G401 (cell line): ENCODE measurements at regions not wholly inside any gene's neighbourhood (a gene's known extent, or its start where the extent isn't known, plus 50 kb on each side); places are given as distances from the start of the nearest gene placed in this dataset.
"Not testable (repeated sequence)": the region's sequence is repeated elsewhere in the genome, so short reads cannot be mapped to it uniquely, and the experiment has no call there.

Experiments
- DNase-seq: peaks from one replicate; pipeline ENCODE4 v3.0.0-alpha.2; 2015; ENCODE audit warnings: low spot score
- in situ Hi-C: cut with HindIII; loops from 2 replicates; pipeline ENCODE4 v1.10.0; 2016; ENCODE audit warnings: low sequenced_read_pairs, mixed read lengths

GRCh38 chr1:79204779-79205479, 198.4 kb upstream of the ADGRL4 start:
- DNase-seq = no peak
- in situ Hi-C loops = no loop called here

- in situ Hi-C loops = no loop called here
- DNase-seq = no peak
These were observed 192.3 kb upstream of the ADGRL4 start for GRCh38 chr1:79198832-79199231.

GRCh38 chr1:79197421-79197820, 190.9 kb upstream of the ADGRL4 start:
- in situ Hi-C loops = no loop called here
- no peak for DNase-seq

- DNase-seq = no peak
- in situ Hi-C loops = no loop called here
These were observed 189.7 kb upstream of the ADGRL4 start for GRCh38 chr1:79196211-79196610.

GRCh38 chr1:79193211-79194079, 186.9 kb upstream of the ADGRL4 start:
- in situ Hi-C loops = no loop called here
- DNase-seq = no peak

- no peak for DNase-seq
- in situ Hi-C loops = no loop called here
These were observed 183.5 kb upstream of the ADGRL4 start for GRCh38 chr1:79190074-79190473.

- in situ Hi-C loops = no loop called here
- DNase-seq = no peak
These were observed 181.8 kb upstream of the ADGRL4 start for GRCh38 chr1:79188337-79188736.

- no peak for DNase-seq
- in situ Hi-C loops = no loop called here
These were observed 179.7 kb upstream of the ADGRL4 start for GRCh38 chr1:79186260-79186659.

- no peak for DNase-seq
- in situ Hi-C loops = no loop called here
These were observed 171.3 kb upstream of the ADGRL4 start for GRCh38 chr1:79177844-79178243.

- DNase-seq = no peak
- in situ Hi-C loops = no loop called here
These were observed 154.5 kb upstream of the ADGRL4 start for GRCh38 chr1:79161077-79161476.

- in situ Hi-C loops = no loop called here
- no peak for DNase-seq
These were observed 149.5 kb upstream of the ADGRL4 start for GRCh38 chr1:79155991-79156390.

- no peak for DNase-seq
- in situ Hi-C loops = no loop called here
These were observed 144.7 kb upstream of the ADGRL4 start for GRCh38 chr1:79151006-79151796.

- DNase-seq = no peak
- in situ Hi-C loops = no loop called here
These were observed 144.0 kb upstream of the ADGRL4 start for GRCh38 chr1:79150576-79150975.

GRCh38 chr1:79138227-79138626, 131.7 kb upstream of the ADGRL4 start:
- in situ Hi-C loops = not testable (repeated sequence)

GRCh38 chr1:79133774-79134364, 127.3 kb upstream of the ADGRL4 start:
- no peak for DNase-seq
- in situ Hi-C loops = no loop called here

More at GRCh38 chr1:79138227-79138626, 131.7 kb upstream of the ADGRL4 start:
- DNase-seq = not testable (repeated sequence)

GRCh38 chr1:79131626-79132025, 125.1 kb upstream of the ADGRL4 start:
- in situ Hi-C loops = no loop called here
- no peak for DNase-seq

- DNase-seq = no peak
- in situ Hi-C loops = no loop called here
These were observed 123.4 kb upstream of the ADGRL4 start for GRCh38 chr1:79129914-79130313.

GRCh38 chr1:79128722-79129121, 122.2 kb upstream of the ADGRL4 start:
- DNase-seq = no peak
- in situ Hi-C loops = no loop called here

- no peak for DNase-seq
- in situ Hi-C loops = no loop called here
These were observed 118.2 kb upstream of the ADGRL4 start for GRCh38 chr1:79124756-79125155.
